Testis (tissue), 2 donors: ENCODE measurements at regions not wholly inside any gene's neighbourhood (a gene's known extent, or its start where the extent isn't known, plus 50 kb on each side); places are given as distances from the start of the nearest gene placed in this dataset.

Experiments
- CTCF ChIP-seq, 3 experiments: fragments of 450-650 bp in 2 of 3; fragments of 200-600 bp in 1 of 3; sonication (generic) in 1 of 3; IDR thresholded peaks; one replicate each; pipeline ENCODE4 v1.5.1; 2016 to 2019; ENCODE audit warnings: antibody characterized with exemption in 3 of 3, mild to moderate bottlenecking in 2 of 3, moderate library complexity in 1 of 3
- POLR2A ChIP-seq: fragments of 450-650 bp; IDR thresholded peaks from one replicate; pipeline ENCODE4 v1.6.1; 2017; ENCODE audit warnings: antibody characterized with exemption, mild to moderate bottlenecking, moderate library complexity

GRCh38 chr3:16723978-16724377 is 118.8 kb upstream of the DAZL start:
- TF ChIP-seq CTCF (IDR thresholded peaks at IDR 0.05) (no peak), POLR2A (no peak)
